Fibroblast of lung (primary cell): ENCODE measurements at regions not wholly inside any gene's neighbourhood (a gene's known extent, or its start where the extent isn't known, plus 50 kb on each side); places are given as distances from the start of the nearest gene placed in this dataset.

Experiments
- CTCF ChIP-seq, 2 donors: IDR thresholded peaks in 1 of 2; conservative IDR thresholded peaks in 1 of 2; 1 replicate in 1 of 2; 2 replicates in 1 of 2; pipeline ENCODE4 v1.5.1; 2011 to 2012; ENCODE audit warnings: low read length in 2 of 2, control low read depth in 1 of 2, inconsistent platforms in 1 of 2, low read depth in 1 of 2, mild to moderate bottlenecking in 1 of 2
- EZH2 ChIP-seq: IDR thresholded peaks from 2 replicates; pipeline ENCODE4 v1.5.1; 2012; ENCODE audit warnings: low read length, control low read depth, mild to moderate bottlenecking; ENCODE audit errors: missing control alignments

GRCh38 chr10:129385600-129385999 is 81.4 kb upstream of the MGMT start:
- TF ChIP-seq CTCF (conservative IDR thresholded peaks at IDR 0.05 in 1 of 2, IDR thresholded peaks at IDR 0.05 in 1 of 2; ENCODE audit: low read depth in 1 of 2, low read length in 2 of 2) (no peak), EZH2 (no peak)
